Neural cell (in vitro differentiated cells): ENCODE measurements at regions not wholly inside any gene's neighbourhood (a gene's known extent, or its start where the extent isn't known, plus 50 kb on each side); places are given as distances from the start of the nearest gene placed in this dataset.

ENCODE experiments used
- H2AFZ ChIP-seq: fragments of 200-600, 300-800 bp; sonication (generic), shearing (Covaris generic); 2 replicates; pipeline ENCODE4 v1.6.0; 2014; ENCODE audit warnings: low read depth, mild to moderate bottlenecking, antibody characterized with exemption, low read length, moderate library complexity
- H3F3A ChIP-seq: fragments of 200-600 bp; shearing (Covaris generic); 2 replicates; pipeline ENCODE4 v1.6.1; 2016; ENCODE audit warnings: mild to moderate bottlenecking, moderate library complexity, mixed read lengths, antibody characterized with exemption, low read length; ENCODE audit not compliant: insufficient read depth, poor library complexity, severe bottlenecking
- H3K27ac ChIP-seq: fragments of 200-600, 300-800 bp; sonication (generic), shearing (Covaris generic); 2 replicates; pipeline ENCODE4 v1.5.1; 2014; ENCODE audit warnings: mild to moderate bottlenecking, low read length, moderate library complexity
- H3K27me3 ChIP-seq: fragments of 300-800, 200-600 bp; sonication (generic), shearing (Covaris generic); 2 replicates; pipeline ENCODE4 v1.6.0; 2014; ENCODE audit warnings: mild to moderate bottlenecking, low read depth, low read length, moderate library complexity; ENCODE audit not compliant: insufficient read depth
- H3K36me3 ChIP-seq: fragments of 300-800, 200-600 bp; sonication (generic), shearing (Covaris generic); 2 replicates; pipeline ENCODE4 v1.5.1; 2014; ENCODE audit warnings: mild to moderate bottlenecking, antibody characterized with exemption, low read length, moderate library complexity; ENCODE audit not compliant: insufficient read depth
- H3K4me2 ChIP-seq: fragments of 300-800, 200-600 bp; sonication (generic), shearing (Covaris generic); 2 replicates; pipeline ENCODE4 v1.6.0; 2014; ENCODE audit warnings: mild to moderate bottlenecking, low read length
- H3K4me3 ChIP-seq: fragments of 300-800, 200-600 bp; sonication (generic), shearing (Covaris generic); 2 replicates; pipeline ENCODE4 v1.5.1; 2014; ENCODE audit warnings: mild to moderate bottlenecking, low read length, moderate library complexity
- H3K79me2 ChIP-seq: fragments of 200-600 bp; shearing (Covaris generic); replicated peaks from 2 replicates; pipeline ENCODE4 v1.6.0; 2014; ENCODE audit warnings: mild to moderate bottlenecking, low read length, moderate library complexity; ENCODE audit not compliant: insufficient read depth
- H3K9ac ChIP-seq: fragments of 300-800, 200-600 bp; sonication (generic), shearing (Covaris generic); 2 replicates; pipeline ENCODE4 v1.6.1; 2016; ENCODE audit warnings: mild to moderate bottlenecking, low read length, mixed read lengths
- H3K9me2 ChIP-seq: fragments of 200-600 bp; shearing (Covaris generic); 2 replicates; pipeline ENCODE4 v1.6.1; 2016; ENCODE audit warnings: mild to moderate bottlenecking, low read length, mixed read lengths; ENCODE audit not compliant: insufficient read depth
- H3K9me3 ChIP-seq: fragments of 200-600, 300-800 bp; sonication (generic), shearing (Covaris generic); 2 replicates; pipeline ENCODE4 v1.6.1; 2016; ENCODE audit warnings: mild to moderate bottlenecking, mixed run types, low read length, moderate library complexity, mixed read lengths
- H4K20me1 ChIP-seq: fragments of 200-600 bp; shearing (Covaris generic); 2 replicates; pipeline ENCODE4 v1.6.1; 2016; ENCODE audit warnings: mild to moderate bottlenecking, mixed run types; ENCODE audit not compliant: insufficient read depth
- CTCF ChIP-seq: fragments of 450-650 bp; IDR thresholded peaks from 2 replicates; pipeline ENCODE4 v1.5.1; 2014; ENCODE audit warnings: antibody characterized with exemption, mild to moderate bottlenecking, moderate library complexity; ENCODE audit not compliant: poor library complexity, severe bottlenecking
- EP300 ChIP-seq: fragments of 450-650 bp; conservative IDR thresholded peaks from 2 replicates; pipeline ENCODE4 v1.6.1; 2014; ENCODE audit warnings: antibody characterized with exemption, mild to moderate bottlenecking, moderate library complexity; ENCODE audit not compliant: poor library complexity, severe bottlenecking
- EZH2 ChIP-seq: fragments of 200-600, 300-800 bp; shearing (Covaris generic), sonication (generic); IDR thresholded peaks from 2 replicates; pipeline ENCODE4 v1.6.1; 2014; ENCODE audit warnings: antibody characterized with exemption, low read length, borderline replicate concordance, mild to moderate bottlenecking; ENCODE audit not compliant: insufficient read depth, poor library complexity, severe bottlenecking
- MXI1 ChIP-seq: fragments of 450-650 bp; conservative IDR thresholded peaks from 2 replicates; pipeline ENCODE4 v1.6.1; 2014; ENCODE audit warnings: antibody characterized with exemption, mild to moderate bottlenecking; ENCODE audit not compliant: poor library complexity, severe bottlenecking
- POLR2AphosphoS5 ChIP-seq: IDR thresholded peaks from 2 replicates; pipeline ENCODE4 v1.6.1; 2012
- RAD21 ChIP-seq: fragments of 450-650 bp; conservative IDR thresholded peaks from 2 replicates; pipeline ENCODE4 v1.6.1; 2014; ENCODE audit warnings: antibody characterized with exemption, mild to moderate bottlenecking, moderate library complexity
- REST ChIP-seq: IDR thresholded peaks from 2 replicates; pipeline ENCODE4 v1.6.1; 2012; ENCODE audit warnings: borderline replicate concordance
- SMC3 ChIP-seq: fragments of 450-650 bp; conservative IDR thresholded peaks from 2 replicates; pipeline ENCODE4 v1.6.1; 2014; ENCODE audit warnings: antibody characterized with exemption, mild to moderate bottlenecking, moderate library complexity; ENCODE audit not compliant: poor library complexity
- TAF1 ChIP-seq: IDR thresholded peaks from 2 replicates; pipeline ENCODE4 v1.6.1; 2012; ENCODE audit warnings: low read depth

- Histone ChIP-seq H3K79me2 (no peaks in the 10 kb centered on the region), H3K9me3 (no peaks in the 10 kb centered on the region), H4K20me1 (no peaks in the 10 kb centered on the region), H2AFZ (no peak overlapping the region), H3K4me2 (no peak overlapping the region), H3F3A (no peaks in the 10 kb centered on the region), H3K27me3 (no peaks in the 10 kb centered on the region), H3K4me3 (no peak overlapping the region), H3K9ac (no peak overlapping the region), H3K27ac (no peak overlapping the region), H3K9me2 (no peaks in the 10 kb centered on the region), H3K36me3 (no peaks in the 10 kb centered on the region)
- no peak for TF ChIP-seq MXI1
Measured at GRCh38 chr14:62097072-62097471, 334.9 kb downstream of the SNAPC1 start.

GRCh38 chr14:62097824-62098223, 335.6 kb downstream of the SNAPC1 start:
- Histone ChIP-seq H3K9me3 (no peaks in the 10 kb centered on the region), H3K4me2 (no peak overlapping the region), H3F3A (peaks cover 2% of the 10 kb centered on the region), H3K36me3 (no peaks in the 10 kb centered on the region), H3K9ac (no peak overlapping the region), H3K4me3 (no peak overlapping the region), H3K79me2 (no peaks in the 10 kb centered on the region), H3K27ac (no peak overlapping the region), H4K20me1 (no peaks in the 10 kb centered on the region), H2AFZ (no peak overlapping the region), H3K27me3 (no peaks in the 10 kb centered on the region), H3K9me2 (no peaks in the 10 kb centered on the region)
- TF ChIP-seq REST (peak; percentile 23), CTCF (no peak), EZH2 (no peak), TAF1 (no peak), POLR2AphosphoS5 (peak; percentile 60), MXI1 (no peak)

- no peak for TF ChIP-seq SMC3
- TF ChIP-seq MXI1 = no peak
- TF ChIP-seq EZH2 = no peak
- TF ChIP-seq CTCF = no peak
- no peak for TF ChIP-seq TAF1
- no peak for TF ChIP-seq POLR2AphosphoS5
- no peak for TF ChIP-seq EP300
- no peak for TF ChIP-seq RAD21
- no peak for TF ChIP-seq REST
- no peak overlapping the region for H3K4me3 ChIP-seq
- no peaks in the 10 kb centered on the region for H4K20me1 ChIP-seq
- no peak overlapping the region for H3K9ac ChIP-seq
- H3K4me2 ChIP-seq = no peak overlapping the region
- H3K27me3 ChIP-seq = no peaks in the 10 kb centered on the region
- no peaks in the 10 kb centered on the region for H3K9me2 ChIP-seq
- H3K9me3 ChIP-seq = no peaks in the 10 kb centered on the region
- peaks cover 5% of the 10 kb centered on the region for H3F3A ChIP-seq
- no peaks in the 10 kb centered on the region for H3K79me2 ChIP-seq
- H3K36me3 ChIP-seq = no peaks in the 10 kb centered on the region
- H2AFZ ChIP-seq = no peak overlapping the region
- no peak overlapping the region for H3K27ac ChIP-seq
Measured at GRCh38 chr14:62098357-62098756, 336.1 kb downstream of the SNAPC1 start.
